ENCODE measurements at regions not wholly inside any gene's neighbourhood (a gene's known extent, or its start where the extent isn't known, plus 50 kb on each side); places are given as distances from the start of the nearest gene placed in this dataset.

DNA sequence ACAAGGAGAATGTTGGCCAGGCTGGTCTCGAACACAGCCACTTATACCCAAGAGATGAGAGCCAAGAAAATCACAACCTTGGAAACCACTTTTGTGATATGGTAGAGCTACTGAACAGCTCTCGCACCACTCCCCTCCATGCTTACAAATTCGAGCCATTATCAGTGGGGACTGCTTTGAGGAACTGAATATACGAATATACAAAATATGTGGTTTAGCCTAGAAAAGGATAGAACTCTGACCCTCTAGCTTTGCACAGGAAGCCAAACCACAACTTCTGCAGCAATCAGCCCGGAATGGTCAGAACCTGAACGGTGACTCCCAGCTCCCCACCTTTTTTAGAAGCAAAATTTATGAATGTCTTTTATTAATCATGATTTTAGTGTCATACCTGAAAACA is 129.8 kb upstream of the TMEM132C start:
- no peak overlapping the region for H3K4me3 ChIP-seq (ENCODE audit: low read length)
- TF ChIP-seq CTCF (IDR thresholded peaks at IDR 0.05; ENCODE audit: insufficient read depth, low read depth, low read length, missing control alignments): no peak
- DNase-seq (ENCODE audit: low read depth): no peak

DNA sequence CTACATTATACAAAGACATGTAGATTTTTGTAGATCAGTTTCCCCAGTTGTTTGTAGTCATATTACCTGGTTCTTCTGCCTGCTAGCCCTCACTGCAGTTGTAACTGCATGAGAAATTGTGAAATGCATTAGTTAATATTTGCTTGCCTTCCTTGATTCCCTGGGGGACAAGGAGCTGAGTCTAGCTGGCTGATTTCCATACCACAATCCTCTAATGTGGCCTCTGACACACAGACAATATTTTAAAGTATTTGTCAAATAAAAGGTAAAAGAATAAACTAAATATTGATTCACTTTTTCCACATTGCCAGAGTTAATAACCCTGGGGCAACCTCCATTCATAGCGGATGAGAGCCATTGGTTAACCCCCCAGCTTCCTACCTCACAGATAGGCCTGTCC is 128.8 kb upstream of the TMEM132C start:
- no peak overlapping the region for H3K4me3 ChIP-seq (ENCODE audit: low read length)
- no peak for DNase-seq (ENCODE audit: low read depth)
- no peak for TF ChIP-seq CTCF (IDR thresholded peaks at IDR 0.05; ENCODE audit: insufficient read depth, low read depth, low read length, missing control alignments)

DNA sequence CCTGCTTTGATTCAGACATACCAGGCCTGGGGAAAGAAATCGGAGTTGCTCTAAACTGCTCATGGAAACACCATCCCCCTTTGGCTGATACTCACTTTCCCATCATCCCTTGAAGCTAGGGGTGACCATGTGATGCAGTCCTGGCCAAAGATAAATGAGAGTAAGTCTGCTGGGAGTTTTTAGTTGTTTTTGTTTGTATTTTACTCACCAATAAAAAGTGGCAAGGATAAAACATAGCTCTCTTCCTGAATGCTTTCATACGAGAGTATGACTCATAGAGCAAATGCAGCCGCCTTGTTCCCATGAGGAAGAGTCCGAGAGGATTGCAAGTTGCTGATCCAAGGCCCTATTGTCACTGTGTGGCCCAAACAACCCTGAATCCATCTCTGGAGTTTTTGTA is 126.4 kb upstream of the TMEM132C start:
- peak; percentile 1 for DNase-seq (ENCODE audit: low read depth)
- no peak overlapping the region for H3K4me3 ChIP-seq (ENCODE audit: low read length)
- TF ChIP-seq CTCF (IDR thresholded peaks at IDR 0.05; ENCODE audit: insufficient read depth, low read depth, low read length, missing control alignments): no peak

DNA sequence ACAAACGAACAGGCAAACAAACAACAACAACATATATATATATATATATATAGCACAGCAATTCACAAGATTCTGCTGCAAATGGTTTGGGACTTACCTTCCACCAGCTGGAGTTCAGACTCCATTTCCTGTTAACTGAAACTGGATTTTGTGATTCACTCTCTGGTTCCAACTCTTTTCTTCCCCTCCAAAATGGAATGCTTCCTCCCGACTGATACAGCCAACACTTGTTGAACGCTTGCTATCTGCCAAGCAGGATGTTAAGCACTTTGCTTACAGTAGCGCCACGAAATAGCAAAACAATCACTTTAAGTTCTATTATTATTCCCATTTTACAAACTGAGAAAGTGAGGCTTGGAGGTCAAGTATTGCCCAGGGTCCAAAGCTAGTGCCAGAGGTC is 116.0 kb upstream of the TMEM132C start:
- no peak for DNase-seq (ENCODE audit: low read depth)
- H3K4me3 ChIP-seq (ENCODE audit: low read length): no peak overlapping the region
- no peak for TF ChIP-seq CTCF (IDR thresholded peaks at IDR 0.05; ENCODE audit: insufficient read depth, low read depth, low read length, missing control alignments)

- no peak for DNase-seq (ENCODE audit: low read depth)
- TF ChIP-seq CTCF (IDR thresholded peaks at IDR 0.05; ENCODE audit: insufficient read depth, low read depth, low read length, missing control alignments): no peak
- no peak overlapping the region for H3K4me3 ChIP-seq (ENCODE audit: low read length)
These were observed 111.4 kb upstream of the TMEM132C start for GRCh38 chr12:128155571-128155970.

DNA sequence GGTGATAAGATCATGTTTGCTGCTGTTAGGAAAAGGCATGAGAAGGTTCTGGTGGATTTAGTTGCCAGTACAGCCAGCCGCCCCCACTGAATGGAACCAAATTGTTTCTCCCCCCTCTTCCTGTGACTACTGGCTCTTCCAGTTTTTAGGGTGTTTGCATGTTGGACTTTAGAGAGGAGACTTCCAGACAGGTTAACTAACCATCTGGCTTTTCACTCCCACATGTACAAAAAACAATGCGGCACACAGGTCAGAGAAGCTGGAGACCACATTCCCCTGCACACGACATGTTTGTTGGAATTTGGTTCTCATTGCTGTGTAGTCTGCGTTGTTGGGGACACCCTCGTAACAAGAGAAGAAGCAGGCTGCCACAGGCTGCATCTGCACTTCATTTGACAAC is 103.9 kb upstream of the TMEM132C start:
- no peak for DNase-seq (ENCODE audit: low read depth)
- H3K4me3 ChIP-seq (ENCODE audit: low read length): no peak overlapping the region
- no peak for TF ChIP-seq CTCF (IDR thresholded peaks at IDR 0.05; ENCODE audit: insufficient read depth, low read depth, low read length, missing control alignments)

DNA sequence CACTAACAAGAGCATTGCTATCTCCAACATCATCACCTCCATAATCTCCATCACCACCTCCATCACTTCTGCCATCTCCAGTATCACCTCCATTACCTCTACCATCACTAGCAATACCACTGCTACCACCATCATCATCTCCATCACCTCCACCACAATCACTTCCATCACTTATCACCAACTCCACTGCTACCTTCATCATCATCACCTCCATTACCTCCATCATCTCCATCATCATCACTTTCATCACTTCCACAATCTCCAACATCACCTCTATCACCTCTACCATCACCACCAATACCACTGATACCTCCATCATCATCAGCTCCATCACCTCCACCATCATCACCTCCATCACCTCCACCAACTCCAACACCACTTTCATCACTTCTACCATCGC is 102.4 kb upstream of the TMEM132C start:
- TF ChIP-seq CTCF (IDR thresholded peaks at IDR 0.05; ENCODE audit: insufficient read depth, low read depth, low read length, missing control alignments): no peak
- DNase-seq (ENCODE audit: low read depth): no peak
- H3K4me3 ChIP-seq (ENCODE audit: low read length): no peak overlapping the region

Measured in epithelial cell of esophagus (primary cell).